Ovary (tissue), 3 donors: ENCODE measurements at regions not wholly inside any gene's neighbourhood (a gene's known extent, or its start where the extent isn't known, plus 50 kb on each side); places are given as distances from the start of the nearest gene placed in this dataset.

Experiments
- CTCF ChIP-seq, 3 donors: fragments of 450-650 bp in 2 of 3; fragments of 200-600 bp in 1 of 3; IDR thresholded peaks; one replicate each; pipeline versions ENCODE4 v1.5.1 to v1.8.0; 2016 to 2022; ENCODE audit warnings: antibody characterized with exemption in 3 of 3, mild to moderate bottlenecking in 1 of 3
- EP300 ChIP-seq: sonication (generic); formaldehyde crosslinking; IDR thresholded peaks from one replicate; pipeline ENCODE4 v1.6.1; 2017; ENCODE audit warnings: antibody characterized with exemption
- POLR2A ChIP-seq: fragments of 450-650 bp; IDR thresholded peaks from one replicate; pipeline ENCODE4 v1.6.1; 2017; ENCODE audit warnings: antibody characterized with exemption, mild to moderate bottlenecking, moderate library complexity
- donor health status: DM: no; HTN: no; CAD: no.

DNA sequence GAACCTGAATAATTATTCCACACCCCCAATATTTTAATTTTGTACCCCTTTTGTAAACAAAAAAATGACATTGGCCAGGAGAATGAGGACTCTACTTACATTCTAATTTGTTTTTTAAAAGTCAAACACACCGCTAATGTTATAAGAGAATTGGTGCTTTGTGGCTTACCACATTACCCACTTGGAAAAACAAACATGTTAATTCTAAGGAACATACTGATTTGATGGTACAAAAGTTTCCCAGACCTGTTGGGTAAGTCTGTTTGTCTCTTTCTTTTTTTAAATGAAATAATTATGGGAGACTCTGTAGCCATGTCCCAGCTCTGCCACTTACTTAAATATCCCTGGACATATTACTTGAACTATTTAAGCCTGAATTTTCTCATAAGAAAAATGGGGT is 352.5 kb upstream of the C2CD4B start:
- TF ChIP-seq CTCF (IDR thresholded peaks at IDR 0.05) (no peak), POLR2A (no peak), EP300 (no peak)
